Inflammatory macrophage treated with lipopolysaccharide for 4 hours (primary cell): ENCODE measurements at regions not wholly inside any gene's neighbourhood (a gene's known extent, or its start where the extent isn't known, plus 50 kb on each side); places are given as distances from the start of the nearest gene placed in this dataset.

ENCODE experiments used
- DNase-seq: peaks from one replicate; pipeline ENCODE4 v3.0.0-alpha.2; 2020

DNA sequence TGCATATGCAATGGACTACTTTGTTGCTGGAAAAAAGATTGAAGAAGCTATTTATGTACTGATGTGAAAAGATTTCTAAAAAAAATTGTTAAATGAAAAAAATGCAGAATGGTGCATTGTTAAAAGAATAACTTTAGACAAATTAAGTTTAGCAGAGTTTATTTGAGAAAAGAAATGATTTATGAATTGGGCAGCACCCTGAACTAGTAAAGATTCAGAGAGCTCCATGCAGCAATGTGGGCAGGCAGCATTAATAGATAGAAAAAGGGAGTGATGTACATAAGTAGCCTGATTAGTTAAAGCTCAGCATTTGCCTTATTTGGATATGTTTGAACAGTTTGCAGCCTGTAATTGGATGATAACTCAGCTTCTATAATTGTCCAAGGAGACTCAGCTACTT is 677.9 kb upstream of the SEMA6A start:
- DNase-seq, result no peak

- DNase-seq, result no peak
Measured at GRCh38 chr5:117249086-117249815, 674.6 kb upstream of the SEMA6A start.

DNA sequence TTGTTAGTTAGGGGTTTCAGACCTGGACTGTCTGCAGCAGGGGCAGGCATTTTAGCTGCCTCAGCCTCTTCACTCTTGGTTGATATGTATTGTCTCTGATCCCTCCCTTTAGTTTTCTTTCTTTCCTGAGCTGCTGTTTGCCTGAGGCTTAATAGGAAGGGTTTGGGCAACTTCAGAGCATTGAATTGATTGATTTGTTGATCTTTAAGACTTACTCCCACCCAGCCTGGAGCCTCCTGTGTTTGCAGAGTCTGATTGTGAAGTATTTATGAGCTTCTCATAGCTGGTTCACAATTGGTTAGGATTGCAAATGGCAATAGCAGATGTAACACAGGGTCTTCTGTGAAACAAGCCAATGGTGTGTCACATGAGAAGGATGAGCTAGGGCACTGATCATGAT is 671.8 kb upstream of the SEMA6A start:
- DNase-seq, result no peak

- no peak for DNase-seq
Measured at GRCh38 chr5:117245130-117245529, 670.5 kb upstream of the SEMA6A start.

- no peak for DNase-seq
Measured at GRCh38 chr5:117242028-117242427, 667.4 kb upstream of the SEMA6A start.

DNA sequence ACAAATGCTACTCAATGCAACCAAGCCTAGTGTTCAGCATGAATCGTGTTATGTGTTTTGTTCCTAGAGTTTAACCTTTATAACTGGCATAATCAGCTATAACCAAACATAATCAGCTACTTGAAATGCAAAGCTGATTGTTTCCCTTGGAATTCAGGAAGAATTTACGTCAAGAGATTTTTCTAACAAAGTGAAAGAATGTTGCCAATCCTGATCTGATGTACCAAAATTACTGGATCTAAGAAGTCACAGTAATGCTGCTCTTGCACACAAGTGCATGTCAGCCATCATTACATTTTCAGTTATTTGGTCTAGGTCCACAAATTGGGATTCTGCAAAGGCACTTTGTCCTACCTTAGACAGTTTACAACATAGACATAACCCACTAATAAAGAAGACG is 662.3 kb upstream of the SEMA6A start:
- DNase-seq, result no peak

DNA sequence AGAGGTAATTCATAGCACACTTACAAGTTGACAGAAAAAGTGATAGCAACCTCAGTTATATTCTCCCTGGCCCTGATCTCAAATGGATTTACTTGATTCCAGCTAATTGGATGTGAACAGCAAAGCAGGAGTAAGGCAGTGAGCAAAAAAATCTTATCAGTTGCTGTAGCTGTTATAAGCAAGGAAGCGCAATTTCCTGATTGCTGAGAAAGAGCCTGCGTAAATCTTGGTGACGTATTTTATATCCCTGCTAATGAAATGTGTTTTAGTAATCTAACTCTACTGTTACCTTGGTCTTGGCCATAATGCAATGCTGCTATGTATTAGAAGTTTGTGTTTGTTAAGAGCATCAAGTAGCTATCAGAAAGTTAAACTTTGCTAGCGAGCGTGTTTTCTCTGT is 661.2 kb upstream of the SEMA6A start:
- no peak for DNase-seq

DNA sequence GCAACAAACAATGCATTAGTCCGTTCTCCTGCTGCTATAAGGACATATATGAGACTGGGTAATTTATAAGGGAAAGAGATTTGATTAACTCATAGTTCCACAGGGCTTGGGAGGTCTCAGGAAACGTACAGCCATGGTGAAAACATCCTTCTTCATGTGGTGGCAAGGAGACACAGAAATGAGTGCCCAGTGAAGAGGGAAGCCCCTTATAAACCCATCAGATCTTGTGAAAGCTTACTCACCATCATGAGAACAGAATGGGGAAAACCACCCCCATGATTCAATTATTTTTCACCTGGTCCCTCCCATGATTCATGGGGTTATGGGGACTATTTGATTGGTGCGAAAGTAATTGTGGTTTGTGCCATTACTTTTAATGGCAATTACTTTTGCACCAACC is 655.8 kb upstream of the SEMA6A start:
- no peak for DNase-seq

DNA sequence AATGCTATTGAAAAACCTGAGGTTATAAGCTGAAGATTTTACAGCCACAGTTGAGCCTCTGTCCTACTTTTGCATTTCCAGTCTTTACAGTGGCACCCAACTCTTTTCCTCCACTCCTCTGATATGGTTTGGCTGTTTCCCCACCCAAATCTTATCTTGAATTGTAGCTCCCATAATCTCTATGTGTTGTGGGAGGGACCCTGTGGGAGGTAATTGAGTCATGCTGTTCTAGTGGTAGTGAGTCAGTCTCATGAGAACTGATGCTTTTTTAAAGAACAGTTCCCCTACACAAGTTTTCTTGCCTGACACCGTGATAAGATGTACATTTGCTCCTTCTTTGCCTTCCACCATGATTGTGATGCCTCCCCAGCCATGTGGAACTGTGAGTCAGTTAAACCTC is 646.1 kb upstream of the SEMA6A start:
- DNase-seq, result no peak

GRCh38 chr5:117218789-117219188 is 644.2 kb upstream of the SEMA6A start:
- DNase-seq, result no peak

DNA sequence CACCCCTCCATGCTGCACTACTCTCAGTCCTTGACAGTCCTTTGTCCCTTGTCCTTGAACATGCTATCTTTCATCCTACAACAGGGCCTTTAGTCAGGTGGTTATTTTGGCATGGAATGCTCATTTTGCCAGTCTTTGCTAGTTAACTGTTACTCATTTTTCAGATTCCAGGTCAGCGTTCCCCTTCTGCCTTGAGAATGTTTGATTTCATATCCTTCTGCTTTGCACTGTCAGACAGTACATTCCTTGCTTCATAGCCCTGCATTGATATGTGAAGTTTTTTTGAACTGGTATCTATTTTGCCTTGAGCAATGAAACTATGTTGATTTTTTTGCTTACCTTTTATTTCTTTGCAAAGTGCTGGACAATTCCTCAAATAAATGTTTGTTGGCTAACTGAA is 638.2 kb upstream of the SEMA6A start:
- no peak for DNase-seq

- DNase-seq, result no peak
Measured at GRCh38 chr5:117210796-117211195, 636.2 kb upstream of the SEMA6A start.

GRCh38 chr5:117209479-117209878 is 634.9 kb upstream of the SEMA6A start:
- DNase-seq, result no peak

DNA sequence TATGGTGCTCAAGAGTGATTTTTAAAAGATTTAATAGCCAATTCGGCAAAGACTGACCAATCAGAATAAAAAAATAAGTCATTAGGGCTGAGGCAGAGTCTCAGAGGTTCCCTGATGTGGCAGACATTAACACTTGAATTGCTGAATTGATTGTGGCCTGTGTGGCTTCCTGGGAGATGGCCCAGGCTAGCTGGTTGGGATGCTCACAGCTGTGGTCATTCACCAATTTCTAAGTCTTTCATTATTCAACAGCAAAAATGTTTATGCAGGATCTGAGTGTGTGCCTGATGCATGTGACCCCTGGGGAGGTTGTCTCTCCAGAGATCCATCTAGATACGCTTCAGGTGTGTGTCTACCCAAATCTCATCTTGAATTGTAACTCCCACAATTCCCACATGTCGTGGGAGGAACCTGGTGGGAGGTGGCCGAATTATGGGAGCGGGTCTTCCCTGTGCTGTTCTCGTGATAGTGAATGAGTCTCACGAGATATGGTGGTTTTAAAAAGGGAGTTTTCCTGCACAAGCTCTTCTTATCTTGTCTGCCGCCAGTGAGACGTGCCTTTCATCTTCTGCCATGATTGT is 632.6 kb upstream of the SEMA6A start:
- DNase-seq, result no peak

DNA sequence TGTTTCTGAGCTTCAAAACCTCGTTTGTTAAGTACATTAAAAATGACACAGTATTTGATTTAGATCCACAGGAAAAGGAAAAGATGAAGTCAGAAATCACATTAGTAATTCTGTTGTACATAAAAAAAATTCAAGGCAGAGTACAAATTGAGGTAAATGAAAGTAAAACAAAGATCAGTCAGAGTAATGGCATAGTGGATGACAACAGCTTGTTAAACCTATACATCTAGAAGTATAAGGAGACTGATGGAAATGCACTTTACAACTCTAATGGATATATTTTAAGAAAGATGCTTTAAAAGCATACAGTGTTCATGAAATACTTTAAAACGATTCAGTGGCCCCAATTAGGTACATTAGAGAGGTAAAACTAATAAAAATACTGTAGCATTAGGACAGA is 631.3 kb upstream of the SEMA6A start:
- no peak for DNase-seq

DNA sequence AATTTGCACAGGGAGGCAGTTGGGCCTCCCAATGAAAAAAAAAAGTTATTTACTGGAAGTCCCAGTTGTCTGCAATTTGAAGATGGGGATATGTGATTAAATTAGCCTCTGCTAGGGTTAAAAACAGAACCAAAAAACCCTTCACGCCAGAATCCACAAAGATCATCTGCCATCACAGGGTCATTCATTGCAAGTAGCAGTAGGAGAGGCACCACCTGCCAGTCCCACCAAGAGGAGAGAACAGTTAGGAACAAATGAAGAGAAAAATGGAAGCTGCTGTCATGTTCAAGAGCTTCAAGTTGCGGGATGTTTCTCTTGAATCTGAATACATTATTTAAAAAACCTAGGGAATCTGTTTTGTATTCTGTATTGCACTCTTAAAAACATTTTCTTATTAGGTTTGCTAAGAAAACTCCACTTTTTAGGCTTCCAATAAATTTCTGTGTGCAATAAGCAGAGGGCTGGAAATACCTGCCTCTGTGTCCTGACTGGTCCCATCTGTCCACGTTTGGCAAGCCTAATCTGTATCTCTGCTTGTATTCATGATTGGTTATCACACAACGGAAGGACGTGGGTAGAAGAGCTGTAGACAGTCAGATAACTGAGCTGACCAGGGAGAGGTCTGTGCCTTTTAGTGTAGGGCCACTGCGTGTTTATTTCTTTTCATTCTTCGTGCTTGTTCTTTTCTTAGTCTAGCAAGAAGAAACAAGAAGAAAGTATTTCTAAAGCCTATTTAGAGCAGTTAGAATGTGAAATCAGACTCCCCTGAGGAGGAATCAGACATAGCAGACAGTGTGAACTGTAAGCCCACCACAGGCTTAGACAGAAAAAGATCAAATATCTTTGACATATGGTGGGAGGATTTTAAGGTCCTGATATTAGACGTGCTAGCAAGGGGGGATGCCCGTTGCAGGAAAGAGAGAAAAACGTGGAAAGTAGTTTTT is 630.6 kb upstream of the SEMA6A start:
- no peak for DNase-seq

GRCh38 chr5:117204404-117204803 is 629.8 kb upstream of the SEMA6A start:
- no peak for DNase-seq

GRCh38 chr5:117203584-117203983 is 629.0 kb upstream of the SEMA6A start:
- no peak for DNase-seq

- DNase-seq, result no peak
Measured at GRCh38 chr5:117201001-117201400, 626.4 kb upstream of the SEMA6A start.

DNA sequence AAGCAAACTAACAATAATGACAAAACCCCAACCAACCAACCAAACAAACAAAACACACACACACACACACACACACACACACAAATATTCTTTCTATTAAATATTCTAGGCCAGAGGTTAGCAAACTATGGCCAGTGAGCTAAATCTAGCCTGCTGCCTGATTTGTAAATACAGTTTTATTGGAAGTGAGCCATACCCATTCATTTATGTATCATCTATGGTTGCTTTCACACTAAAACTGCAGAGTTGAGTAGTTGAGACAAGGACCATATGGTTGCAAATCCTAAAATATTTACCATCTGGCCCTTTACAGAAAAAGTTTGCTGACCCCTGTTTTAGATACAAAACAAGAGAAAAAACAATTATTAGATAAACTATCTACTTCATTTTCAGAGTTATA is 620.5 kb upstream of the SEMA6A start:
- no peak for DNase-seq

DNA sequence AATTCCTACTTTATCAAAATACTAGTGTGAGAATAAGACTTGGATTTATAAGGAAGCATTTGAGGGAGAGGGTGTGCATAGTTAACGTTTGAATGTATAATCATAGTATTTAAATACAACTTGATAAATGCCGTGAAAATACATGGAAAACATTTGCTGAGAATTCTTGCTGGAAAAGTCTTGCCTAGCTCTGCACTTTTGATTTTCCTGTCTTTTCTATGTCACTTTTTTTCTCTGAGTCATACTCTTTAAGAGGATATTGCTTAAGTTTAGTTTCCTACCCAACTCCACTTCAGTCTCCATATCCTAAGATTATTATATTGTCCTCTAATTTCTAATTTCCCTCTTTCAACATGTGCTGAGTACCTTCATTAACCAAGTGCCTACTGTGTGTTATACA is 616.6 kb upstream of the SEMA6A start:
- no peak for DNase-seq

- no peak for DNase-seq
Measured at GRCh38 chr5:117189784-117190183, 615.2 kb upstream of the SEMA6A start.

GRCh38 chr5:117188211-117188610 is 613.6 kb upstream of the SEMA6A start:
- no peak for DNase-seq

DNA sequence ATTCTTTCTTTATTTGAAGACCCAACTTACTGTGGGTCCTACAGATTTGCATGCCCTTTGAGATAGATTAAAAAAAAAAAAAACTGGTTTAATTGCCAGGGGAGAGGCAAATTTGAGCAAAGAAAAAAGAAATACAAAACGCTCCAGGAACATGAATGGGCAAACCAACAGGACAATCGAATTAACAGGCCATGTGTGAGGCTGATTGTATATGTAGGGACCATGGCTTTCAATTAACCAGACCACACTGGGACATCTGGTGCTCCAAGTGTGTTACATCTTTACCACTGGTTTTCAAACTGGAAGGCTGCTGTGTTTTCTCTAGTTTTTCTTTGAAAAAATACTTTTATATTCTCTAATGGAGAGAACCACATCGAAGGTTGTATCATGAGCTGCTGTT is 612.1 kb upstream of the SEMA6A start:
- DNase-seq, result no peak
